Right ventricle myocardium superior (tissue), 1 donor: ENCODE measurements at regions not wholly inside any gene's neighbourhood (a gene's known extent, or its start where the extent isn't known, plus 50 kb on each side); places are given as distances from the start of the nearest gene placed in this dataset.

Experiments
- ATAC-seq: fragments of 200-7000 bp; cut with Tn5 transposase; one replicate; pipeline ENCODE4 v1.9.1; 2020; ENCODE audit warnings: mild to moderate bottlenecking; ENCODE audit not compliant: poor library complexity
- DNase-seq: peaks from one replicate; pipeline ENCODE4 v3.0.0-alpha.2; 2020
- intact Hi-C: fragments of 100-400 bp; cut with DNase I; formaldehyde crosslinking; loops from one replicate; pipeline ENCODE4 v1.11.2; 2022
- donor health status: DM: no; HTN: yes; CAD: no; lungs with severe emphysema.

DNA sequence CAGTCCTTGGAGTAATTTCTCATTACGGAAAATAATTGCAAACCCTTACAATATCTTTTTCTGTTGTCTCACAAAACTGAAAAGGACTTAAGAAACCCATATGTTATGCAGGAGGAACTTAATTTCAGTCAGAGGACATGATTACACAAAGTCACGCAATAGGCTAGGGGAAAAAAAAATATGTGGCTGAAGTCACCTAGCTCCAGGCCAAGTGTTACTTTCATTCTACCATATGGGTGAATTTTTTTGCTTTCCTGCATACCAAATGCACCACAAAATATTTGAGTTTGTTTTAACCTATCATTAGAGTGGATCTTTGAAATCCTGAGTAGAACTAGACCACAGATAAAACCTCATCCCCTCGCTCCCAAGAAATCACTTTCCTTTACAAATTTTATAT is 523.5 kb downstream of the CAAP1 start:
- intact Hi-C loops = no loop called here
- ATAC-seq (no peak), DNase-seq (no peak)

DNA sequence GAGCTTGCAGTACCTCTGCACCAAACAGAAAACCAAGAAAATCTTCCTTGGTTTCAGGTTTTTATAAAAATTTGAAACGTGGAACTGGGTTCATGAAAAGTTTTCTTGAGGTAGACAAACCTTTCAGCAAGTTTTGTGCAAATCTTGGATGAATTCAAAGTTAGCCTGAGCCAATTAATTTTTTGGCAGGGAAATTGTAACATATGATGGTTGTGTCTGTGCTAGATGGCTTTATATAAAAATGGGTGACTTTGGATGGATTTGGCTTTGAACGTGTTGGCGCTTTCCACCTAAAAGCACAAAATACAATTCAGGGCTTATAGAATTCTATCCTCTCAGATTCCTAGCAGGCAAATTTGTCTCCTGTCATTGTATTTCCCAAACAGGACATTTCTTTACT is 524.4 kb downstream of the CAAP1 start:
- no peak for DNase-seq
- no peak for ATAC-seq
- intact Hi-C loops = no loop called here

DNA sequence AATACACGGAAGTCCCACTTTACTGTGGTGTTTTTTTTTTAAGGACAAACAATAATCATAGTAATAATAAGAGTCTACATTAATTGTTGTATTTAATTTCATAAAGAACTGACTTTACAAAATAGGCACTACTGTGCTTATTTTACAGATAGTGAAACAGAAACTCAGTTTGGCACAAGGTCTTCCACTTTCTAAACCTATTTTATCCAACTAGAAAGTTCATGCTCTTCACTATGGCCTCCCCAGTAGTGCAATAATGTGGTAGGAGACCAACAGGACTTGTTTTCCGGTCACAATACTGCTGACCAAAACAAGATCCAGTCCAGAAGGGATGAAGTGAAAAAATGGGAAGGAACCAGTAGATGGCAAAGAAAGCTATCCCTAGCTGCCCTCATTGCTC is 531.6 kb downstream of the CAAP1 start:
- ATAC-seq (no peak), DNase-seq (no peak)
- intact Hi-C loops = no loop called here

DNA sequence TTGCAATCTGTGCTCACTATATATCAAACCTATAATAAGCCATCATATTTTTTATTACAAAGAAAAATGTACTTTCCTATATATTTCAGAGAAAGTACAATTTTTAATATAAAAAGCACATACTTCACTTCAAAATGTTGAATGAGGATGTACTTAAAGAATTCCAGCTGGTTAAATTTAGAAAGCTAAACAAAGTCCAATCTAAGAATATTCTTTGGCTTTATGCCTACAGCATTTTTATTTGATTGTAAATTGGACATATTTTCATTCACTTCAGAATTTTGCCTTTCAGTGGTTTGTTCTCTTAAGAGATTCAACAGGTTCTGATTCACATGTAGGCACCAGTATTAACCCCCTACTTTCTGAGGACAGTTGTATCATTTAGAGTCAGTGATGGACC is 533.8 kb downstream of the CAAP1 start:
- intact Hi-C loops = no loop called here
- no peak for DNase-seq
- no peak for ATAC-seq

DNA sequence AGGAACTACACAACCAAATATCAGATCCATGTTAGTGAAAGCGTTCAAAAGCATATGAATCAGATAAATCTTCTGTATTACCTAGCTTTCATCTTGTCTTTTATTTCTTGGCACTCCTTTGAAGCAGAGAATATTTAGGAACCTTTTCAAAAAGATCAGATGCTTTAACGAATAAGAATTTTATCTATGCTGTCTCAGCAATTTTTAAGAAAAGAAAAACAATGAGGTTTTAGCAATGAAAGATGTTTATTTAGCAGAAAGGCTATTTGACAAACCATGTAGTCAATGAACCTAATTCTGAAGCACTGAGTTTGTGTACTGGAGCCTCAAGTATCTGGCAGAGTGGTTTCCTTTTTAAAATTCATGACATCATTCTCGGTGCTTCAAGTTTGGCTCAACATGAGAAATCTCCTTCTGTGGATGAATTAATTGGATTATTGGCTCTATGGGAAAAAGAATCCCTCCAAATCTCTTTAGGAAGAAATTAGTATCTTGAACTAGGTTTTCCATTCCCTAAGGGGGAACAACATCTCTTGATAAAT is 534.7 kb downstream of the CAAP1 start:
- intact Hi-C loops = no loop called here
- DNase-seq (no peak), ATAC-seq (no peak)

DNA sequence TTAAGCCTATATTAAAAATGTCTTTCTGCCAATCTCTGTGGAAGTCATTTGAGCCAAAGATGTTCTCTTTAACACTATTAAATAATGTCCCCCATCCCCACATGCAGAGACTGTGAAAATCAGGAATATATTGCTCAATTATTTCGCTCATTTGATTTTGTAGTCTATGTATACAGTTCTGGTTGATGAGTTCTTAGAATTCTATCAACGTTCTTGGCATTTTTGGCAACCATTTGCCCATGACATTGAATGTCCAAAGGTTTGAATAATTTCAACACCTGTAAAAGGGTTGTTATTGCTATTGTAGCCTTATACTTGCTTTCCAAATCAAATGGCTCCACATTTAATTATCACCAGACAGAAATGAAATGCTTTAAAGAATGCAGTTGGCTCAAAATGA is 536.1 kb downstream of the CAAP1 start:
- intact Hi-C loops = no loop called here
- DNase-seq (no peak), ATAC-seq (no peak)

DNA sequence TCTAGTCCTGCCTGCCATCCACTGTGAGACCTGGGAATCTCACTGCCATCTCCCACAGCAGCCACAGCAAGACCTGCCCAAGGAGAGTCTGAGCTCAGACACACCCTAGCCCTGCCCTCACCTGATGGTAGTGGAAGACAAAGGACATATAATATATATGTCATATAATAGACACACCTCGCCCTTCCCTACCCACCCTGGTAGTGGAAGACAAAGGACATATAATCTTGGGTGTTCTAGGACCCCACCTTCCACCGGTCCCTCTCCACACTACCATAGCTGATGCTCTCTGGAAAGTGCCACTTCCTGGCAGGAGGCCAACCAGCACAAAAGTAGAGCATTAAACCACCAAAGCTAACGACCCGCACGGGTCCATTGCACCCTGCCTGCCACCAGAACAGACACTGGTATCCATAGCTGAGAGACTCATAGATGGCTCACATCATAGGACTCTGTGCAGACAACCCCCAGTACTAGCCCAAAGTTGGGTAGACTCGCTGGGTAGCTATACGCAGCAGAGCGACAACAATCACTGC is 545.6 kb downstream of the CAAP1 start:
- ATAC-seq = no peak
- no peak for DNase-seq
- intact Hi-C loops = no loop called here

DNA sequence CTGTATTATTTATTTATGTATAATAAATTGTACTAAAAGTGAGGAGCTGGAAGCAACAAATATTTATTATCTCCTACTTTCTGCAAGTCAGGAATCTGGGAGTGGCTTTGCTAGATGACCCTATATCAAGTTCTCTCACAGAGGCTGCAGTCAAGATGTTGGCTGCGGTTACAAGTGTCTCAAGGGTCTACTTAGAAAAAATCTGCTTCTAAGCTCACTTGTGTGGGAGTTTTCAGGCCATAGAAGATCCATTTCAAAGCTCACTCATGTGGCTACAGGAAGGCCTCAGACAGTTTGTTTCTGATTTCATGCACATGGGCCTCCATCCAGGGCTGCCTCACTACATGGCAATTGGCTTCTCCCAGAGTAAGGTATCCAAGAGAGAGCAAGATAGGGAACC is 551.1 kb downstream of the CAAP1 start:
- intact Hi-C loops = no loop called here
- no peak for DNase-seq
- ATAC-seq = no peak

DNA sequence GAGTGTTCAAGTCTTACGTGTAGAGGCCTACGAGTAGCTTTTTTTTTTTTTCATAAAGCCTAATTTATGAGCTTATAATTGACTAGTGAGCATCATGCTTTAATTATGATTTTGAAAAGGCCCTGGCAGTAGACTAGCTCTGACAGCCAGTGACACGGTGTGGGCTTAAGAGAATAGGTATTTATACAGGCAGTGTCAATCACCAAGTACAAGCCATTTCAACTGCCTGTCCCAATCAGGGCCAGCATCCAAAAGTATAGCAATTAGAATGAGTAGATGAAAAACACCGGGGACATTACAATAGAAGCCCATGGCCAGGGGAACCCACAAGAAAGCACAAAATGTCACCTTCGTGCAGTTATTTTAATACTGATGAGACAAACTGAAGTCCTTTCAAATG is 552.8 kb downstream of the CAAP1 start:
- DNase-seq (no peak), ATAC-seq (no peak)
- intact Hi-C loops = no loop called here

DNA sequence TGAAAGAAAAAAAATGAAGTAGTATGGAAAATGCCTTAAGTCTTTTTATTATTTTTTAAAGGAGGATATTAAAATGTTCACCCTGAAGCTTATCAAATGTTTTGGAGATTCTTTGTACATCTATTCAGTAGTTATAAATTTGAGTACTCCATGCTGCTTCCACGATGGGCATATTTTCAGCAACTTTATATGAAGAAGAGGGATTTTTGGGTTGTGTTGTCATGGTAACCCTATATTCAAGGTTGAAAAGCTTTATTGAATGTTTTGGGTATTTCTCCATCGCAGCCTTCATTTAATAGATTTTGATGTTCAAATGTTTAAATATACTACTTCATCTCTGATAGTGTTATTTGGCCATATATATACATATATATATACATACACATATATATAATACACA is 557.5 kb downstream of the CAAP1 start:
- no peak for DNase-seq
- ATAC-seq = no peak
- intact Hi-C loops = no loop called here

DNA sequence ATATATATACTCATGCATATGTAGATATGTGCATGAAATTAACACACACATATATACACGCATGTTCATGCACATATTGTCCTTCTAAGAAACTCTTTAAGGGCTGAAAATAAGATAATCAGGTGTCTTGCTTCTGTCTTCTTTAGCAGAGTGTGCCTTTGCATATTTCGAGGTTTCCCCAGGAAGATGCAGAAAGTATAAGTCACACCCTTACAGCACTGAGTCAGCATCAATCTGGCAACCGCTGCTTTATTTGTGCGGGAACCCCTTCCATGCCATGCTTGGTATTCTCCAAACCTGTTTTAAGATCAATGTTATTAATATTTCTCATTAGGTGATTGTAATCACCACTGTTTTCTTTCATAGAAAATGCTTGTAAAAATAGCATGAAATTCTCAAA is 557.9 kb downstream of the CAAP1 start:
- no peak for DNase-seq
- no peak for ATAC-seq
- intact Hi-C loops = no loop called here

DNA sequence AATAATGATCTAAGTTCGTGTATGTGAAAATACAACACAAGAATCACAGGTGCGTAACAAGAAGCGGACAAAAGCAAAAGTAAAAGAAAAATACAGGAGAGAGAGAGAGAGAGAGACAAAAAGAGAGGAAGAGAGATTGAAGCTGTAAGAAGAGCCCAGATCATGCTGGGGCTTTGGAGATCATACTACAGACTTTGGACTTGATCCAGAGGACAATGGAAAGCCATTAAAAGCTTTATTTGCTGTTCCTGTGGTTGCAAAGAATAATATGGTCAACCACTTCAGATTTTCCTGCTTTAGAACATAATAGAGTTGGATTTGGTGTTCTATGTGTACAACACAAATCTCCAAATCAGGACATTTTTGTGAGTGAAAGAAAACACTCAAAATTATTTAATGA is 561.4 kb downstream of the CAAP1 start:
- ATAC-seq = no peak
- DNase-seq = no peak
- intact Hi-C loops = no loop called here

DNA sequence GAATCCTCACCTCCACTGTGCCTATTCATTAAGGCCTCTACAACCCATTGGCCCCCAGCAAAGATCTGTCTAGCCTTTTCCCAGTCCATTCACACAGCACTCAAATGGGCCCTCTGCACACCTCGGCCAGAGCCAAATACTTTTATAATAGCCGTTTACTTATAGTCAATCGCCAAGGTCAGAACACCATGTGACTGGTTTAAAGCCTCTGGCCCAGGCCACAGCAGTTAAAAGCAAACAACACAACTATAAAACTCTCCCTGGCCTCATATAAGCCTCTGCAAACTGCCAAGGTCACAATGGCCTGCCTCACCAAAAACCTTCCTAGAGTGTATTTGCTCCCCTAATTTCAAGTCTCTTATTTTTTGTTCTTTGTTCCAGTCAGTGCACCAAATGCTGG is 562.6 kb downstream of the CAAP1 start:
- no peak for ATAC-seq
- intact Hi-C loops = no loop called here
- no peak for DNase-seq

DNA sequence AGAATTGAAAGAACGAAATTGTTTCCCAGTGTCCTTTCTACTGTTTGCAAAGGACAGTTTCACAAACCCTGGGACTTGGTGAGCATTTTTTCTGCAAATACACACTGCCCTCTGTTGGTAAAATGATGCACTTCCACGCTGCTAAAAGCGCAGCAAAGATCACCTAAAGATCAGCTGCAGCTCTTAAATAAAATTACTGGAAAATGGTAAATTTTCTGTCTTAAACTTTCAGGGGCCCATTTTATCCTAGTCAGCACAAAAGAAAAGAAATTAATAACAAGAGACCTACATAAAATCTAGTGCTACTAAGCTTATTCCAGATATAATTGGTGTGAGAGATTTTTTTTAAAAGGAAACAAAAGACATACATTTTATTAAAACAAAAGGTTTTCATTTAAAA is 566.0 kb downstream of the CAAP1 start:
- DNase-seq = no peak
- peak; percentile 68 for ATAC-seq
- intact Hi-C loops = no loop called here

DNA sequence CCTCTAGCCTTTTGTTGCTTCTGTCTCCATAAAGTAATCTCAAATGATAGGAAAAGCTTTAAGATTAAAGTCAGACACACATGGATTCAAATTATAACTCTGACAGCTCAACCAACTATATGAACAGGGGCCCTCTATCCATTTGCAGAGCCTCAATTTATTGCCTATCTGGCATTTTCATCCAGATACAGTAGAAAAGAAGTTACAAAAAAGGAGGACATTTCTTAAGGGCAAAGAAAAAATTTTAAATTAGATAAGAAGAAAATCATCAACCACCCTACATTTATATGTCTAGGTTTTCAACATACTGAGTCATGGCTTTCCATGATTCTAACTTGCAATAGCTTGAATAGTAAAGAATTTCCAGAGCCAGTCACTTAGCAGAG is 567.2 kb downstream of the CAAP1 start:
- no peak for DNase-seq
- no peak for ATAC-seq
- intact Hi-C loops = no loop called here

DNA sequence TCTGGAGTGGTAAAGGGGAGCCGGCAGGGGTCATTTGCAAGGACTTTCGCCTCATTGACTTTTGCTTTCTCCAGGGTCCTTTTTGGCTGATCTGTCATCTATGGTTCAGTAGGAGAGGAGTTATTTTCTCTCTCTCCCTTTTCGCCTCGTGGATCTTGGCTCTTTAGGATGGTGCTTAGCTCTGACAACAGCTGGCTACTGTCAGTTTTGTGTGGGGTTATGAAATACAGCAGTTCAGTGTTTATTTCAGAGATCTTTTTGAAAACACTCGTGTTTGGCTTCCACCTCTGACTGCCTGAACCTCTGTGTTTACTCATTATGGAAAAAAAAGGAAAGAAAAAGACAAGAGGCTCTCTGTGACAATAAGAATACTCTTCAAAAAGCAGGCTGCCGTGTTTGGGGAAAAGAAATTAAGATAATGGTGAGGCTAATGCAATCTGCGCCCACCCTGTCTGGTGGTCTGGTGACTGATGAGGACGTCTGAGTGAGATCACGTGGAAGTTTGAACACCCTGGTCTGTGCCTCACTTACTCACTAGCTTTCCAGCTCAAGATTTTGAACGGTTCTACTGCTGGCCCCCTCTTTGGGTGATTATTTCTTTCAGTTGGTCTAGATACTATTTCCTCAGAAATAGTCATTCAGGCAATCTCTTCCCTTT is 567.7 kb downstream of the CAAP1 start:
- DNase-seq (no peak), ATAC-seq (peak; percentile 36)
- intact Hi-C loops = no loop called here

DNA sequence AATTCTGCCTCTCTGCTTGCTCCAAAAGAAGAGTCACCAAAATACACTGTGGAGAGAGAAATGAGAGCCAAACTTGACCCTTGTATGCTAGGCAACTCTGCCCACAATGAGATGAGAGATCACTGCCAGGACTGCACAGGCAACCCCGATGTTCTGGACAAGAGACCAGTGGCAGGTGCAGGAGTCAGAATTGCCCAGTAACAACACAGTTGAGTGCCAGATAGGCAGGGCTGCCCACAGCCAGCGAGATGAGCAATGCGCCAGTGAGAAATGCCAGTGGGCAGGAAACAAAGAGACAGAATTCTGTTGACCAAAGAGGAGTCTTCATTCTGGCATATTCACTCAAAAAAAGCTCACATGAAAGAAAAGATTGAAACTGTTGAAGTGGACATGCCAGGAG is 570.7 kb downstream of the CAAP1 start:
- DNase-seq (no peak), ATAC-seq (no peak)
- intact Hi-C loops = no loop called here

DNA sequence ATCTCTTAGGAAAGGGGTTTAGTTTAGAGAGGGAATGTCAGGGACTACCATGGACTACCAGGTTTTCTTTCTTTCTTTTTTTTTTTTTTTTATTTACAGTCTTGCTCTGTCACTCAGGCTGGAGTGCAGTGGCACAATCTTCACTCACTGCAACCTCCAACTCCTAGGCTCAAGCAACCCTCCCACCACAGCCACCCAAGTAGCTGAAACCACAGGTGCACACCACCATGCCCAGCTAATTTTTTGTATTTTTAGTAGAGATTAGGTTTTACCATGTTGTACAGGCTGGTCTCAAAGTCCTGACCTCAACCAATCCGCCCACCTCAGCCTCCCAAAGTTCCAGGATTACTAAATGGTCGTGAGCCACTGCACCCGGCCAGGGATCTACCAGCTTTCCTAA is 572.7 kb downstream of the CAAP1 start:
- DNase-seq = no peak
- no peak for ATAC-seq
- intact Hi-C loops = no loop called here

DNA sequence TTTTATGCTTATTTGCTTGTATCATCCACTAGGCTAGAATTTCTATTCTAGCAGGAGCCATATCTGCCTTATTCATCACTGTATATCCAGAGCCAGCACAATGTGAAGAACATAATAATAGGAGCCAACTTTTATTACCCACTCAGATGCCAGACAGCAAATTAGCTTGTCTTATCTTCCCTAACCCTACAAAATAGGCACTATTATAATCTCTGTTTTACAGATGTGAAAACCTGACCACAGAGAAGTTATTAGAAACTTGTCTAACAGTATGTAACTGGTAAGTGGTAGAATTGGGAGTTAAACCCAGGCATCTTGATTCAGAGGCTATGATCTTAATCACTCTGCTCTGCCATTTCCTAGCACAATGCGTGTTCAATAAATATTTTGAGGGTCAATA is 579.5 kb downstream of the CAAP1 start:
- ATAC-seq = no peak
- no peak for DNase-seq
- intact Hi-C loops = no loop called here

DNA sequence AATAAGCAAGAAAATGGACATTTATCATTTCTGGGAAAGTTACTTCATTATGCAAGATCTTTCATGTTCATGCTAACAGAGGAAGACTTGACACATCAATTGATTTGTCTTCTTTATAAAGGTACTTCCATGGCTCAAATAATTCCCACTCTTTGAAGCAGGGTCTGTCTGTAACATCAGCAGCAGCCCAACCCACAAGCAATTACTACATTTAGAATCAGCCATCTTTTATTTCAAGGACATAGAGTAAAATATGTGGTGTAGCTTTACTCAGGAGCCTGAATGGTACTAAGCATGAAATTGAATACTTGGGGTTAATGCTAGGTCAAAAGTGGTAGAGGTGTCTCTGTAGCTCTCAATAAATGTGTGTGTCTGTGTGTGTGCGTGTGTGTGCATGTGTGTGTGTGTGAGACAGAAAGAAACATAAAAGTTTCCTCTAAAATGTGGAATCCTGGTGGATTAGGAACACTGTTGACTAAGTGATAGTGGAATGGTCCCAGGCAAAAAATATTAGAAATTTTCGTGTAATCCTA is 581.1 kb downstream of the CAAP1 start:
- no peak for ATAC-seq
- no peak for DNase-seq
- intact Hi-C loops = no loop called here

DNA sequence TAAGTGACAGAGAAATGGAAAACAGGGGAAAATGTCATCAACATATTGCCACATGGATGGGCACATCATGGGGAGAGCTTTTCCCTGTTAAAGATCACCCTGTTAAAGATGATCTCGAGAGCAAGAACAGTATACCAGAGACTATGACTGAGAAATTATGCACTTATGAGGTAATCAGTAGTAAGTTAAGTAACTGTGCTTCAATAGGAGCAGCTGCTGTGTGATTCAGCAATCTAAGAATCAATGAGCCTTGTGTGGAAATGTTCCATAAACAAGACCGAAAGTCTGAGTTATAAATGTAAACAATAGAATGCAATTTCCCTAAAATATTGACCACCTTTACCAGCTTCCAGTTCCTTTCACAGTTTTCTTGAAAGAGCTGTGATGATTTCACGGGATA is 582.3 kb downstream of the CAAP1 start:
- no peak for DNase-seq
- intact Hi-C loops = no loop called here
- no peak for ATAC-seq
